HG03135 (cell line): ENCODE measurements at regions not wholly inside any gene's neighbourhood (a gene's known extent, or its start where the extent isn't known, plus 50 kb on each side); places are given as distances from the start of the nearest gene placed in this dataset.
A peak's percentile ranks its signal among the peaks of the same experiment; 100 is the strongest.

Experiments used
- ATAC-seq: cut with Tn5 transposase; IDR thresholded peaks from one replicate; pipeline ENCODE4 v1.9.1; 2021; ENCODE audit warnings: mild to moderate bottlenecking, moderate library complexity; ENCODE audit not compliant: unreplicated experiment

GRCh38 chr3:177752831-177753230 lies 555.5 kb upstream of the TBL1XR1 start:
- ATAC-seq: no peak

DNA sequence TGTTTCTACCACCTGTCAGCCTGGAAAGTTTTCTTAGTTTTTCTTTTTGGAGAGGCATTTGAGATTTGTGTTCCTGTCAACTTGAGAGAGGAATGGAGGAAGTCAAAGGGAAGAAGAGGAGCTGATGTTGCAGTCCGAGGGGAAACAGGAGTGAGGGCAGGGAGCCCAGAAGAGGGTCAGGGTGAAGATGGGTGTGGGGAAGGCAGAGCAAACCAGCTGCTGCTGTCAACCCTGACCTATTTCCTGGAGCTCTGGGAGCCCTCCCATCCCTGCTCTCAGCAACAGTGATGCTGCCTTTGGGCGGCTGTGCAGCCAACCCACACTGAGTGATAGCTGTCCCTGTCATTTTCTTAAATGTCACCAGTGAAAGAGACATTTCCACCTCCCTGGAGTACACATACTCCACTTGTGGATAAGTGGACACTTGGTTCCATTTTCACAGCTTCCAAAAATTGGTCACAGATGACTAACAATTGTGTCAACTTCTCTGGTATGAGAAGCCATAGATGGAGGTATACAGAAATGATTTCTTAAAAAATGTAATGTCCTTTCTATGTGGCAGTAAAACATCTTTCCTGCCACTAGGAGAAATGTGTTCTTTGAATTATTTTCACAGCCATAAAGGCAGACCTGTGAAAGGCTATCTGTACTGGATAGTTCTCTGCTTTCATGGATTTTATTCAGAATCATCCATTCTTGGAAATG lies 556.3 kb upstream of the TBL1XR1 start:
- ATAC-seq: no peak

- no peak for ATAC-seq
Observed at GRCh38 chr3:177754508-177754921, 557.2 kb upstream of the TBL1XR1 start.

- no peak for ATAC-seq
Observed at GRCh38 chr3:177758126-177758525, 560.8 kb upstream of the TBL1XR1 start.

DNA sequence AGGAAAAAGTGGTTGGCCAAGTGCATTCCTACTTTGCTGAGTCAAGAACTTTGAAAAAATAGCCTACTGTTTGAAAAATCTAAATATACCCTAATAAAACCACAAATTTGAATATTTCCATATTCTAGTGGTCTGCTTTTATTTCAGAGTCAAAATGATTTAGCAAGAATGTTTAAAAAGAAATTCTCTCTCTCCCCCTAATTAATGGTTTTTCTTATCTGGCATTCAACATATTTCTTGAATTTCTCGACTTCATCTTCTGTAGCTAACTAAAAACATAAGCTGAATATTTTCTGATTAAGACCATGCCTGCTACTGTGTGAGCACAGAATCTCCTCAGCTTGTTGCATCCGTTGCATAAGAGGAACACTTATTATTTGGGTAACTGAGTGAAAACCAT lies 563.5 kb upstream of the TBL1XR1 start:
- no peak for ATAC-seq

DNA sequence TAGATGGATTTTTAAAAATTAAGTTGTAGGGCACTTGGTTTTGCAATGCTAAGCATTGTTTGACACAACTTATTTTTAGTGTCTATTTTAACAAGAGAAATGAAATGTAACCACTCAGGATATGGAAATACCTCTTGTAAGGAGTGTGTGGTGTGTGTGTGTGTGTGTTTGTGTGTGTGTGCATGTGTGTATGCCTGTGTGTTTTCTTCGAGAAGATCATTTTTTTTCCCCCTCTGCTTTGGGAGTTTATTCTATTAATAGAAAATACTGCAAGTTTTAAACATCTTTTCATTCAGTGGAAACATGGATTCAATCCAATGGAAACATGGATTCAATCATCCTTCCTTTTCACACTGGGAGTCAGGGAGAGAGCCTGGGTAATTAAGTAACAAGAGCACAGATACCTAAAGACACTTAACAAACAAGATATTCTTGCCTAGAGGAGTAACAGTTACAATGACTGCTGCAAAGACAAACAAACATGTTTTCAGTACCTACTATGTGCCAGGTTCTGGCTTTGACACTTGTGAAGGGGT lies 567.2 kb upstream of the TBL1XR1 start:
- no peak for ATAC-seq

- ATAC-seq: no peak
Observed at GRCh38 chr3:177764933-177765332, 567.7 kb upstream of the TBL1XR1 start.

DNA sequence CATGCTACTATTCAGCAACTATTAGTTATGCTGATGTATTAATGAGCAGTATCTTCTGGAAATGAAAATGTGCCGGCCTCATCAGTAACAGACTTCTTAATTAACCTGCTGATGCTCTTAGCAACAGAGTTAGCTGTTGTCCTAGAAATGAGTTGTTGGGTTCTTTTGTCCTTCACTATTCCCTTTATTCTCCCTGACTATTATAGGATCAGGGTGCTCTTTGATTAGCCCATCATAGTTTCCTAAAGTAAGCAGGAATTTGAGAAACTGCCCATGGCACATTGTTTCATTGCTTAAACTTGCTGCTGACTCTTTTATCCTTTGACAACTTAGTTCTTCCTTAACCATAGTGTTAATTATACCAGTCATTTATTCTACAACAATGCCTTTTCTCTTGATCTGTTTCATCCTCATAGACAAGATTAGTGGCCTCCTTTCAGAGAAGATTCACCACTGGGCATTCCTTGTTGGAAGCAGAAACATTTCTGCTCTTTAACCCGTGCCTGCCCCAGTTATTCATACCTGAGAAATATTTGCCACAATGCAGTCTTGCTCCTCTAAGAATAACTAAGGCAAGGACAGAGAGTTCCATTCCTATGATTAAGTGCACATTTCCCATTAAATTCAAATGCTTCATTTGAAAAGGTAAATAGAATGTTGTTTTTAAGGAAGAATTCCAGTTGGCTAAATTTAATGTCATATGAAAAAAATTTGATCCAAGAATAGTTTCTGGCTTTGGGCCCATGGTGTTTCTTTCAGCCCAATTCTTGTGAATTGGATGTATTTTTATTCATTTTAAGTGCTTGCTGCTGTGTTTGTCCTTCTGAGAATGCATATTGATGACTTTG lies 573.3 kb upstream of the TBL1XR1 start:
- ATAC-seq: no peak

DNA sequence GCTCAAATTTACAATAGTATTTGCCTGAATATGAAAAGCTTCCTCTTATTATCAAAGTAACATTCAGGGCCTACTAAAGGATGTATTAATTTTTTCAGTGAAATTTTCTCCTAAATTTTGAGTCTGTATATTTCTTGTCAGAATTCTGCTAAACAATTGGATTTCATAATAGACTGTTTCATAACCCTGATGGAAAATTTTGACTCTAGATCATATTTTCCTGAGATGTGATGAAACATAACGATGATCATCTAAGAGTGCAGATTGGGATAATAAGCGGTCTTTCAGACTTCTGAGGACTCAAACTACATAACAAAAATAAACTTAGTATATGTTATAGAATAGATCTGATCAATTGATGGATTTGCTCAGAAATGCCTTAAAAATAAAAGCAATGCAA lies 574.5 kb upstream of the TBL1XR1 start:
- no peak for ATAC-seq

GRCh38 chr3:177772908-177773557 lies 575.8 kb upstream of the TBL1XR1 start:
- ATAC-seq: no peak

GRCh38 chr3:177773717-177774116 lies 576.4 kb upstream of the TBL1XR1 start:
- no peak for ATAC-seq

GRCh38 chr3:177776661-177777101 lies 579.4 kb upstream of the TBL1XR1 start:
- ATAC-seq: no peak

DNA sequence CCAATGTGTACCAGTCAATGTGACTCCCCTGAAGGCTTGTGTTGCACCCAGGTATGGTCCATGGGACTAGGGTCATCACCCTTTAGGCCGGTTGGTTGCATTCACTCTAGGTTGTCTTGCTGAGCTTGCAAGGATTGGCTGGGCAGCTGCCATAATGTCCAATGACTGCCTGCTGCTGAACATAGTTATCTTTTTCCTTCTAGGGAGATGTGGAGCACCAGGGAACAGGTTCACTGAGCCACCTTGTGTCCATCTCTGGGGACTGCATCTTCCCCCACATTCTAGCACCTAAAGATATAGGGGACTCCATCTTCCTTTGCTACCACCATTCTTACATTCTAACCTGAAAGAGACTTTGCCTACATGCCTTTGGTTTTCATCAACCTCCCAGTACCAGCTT lies 580.4 kb upstream of the TBL1XR1 start:
- ATAC-seq: peak; percentile 91

DNA sequence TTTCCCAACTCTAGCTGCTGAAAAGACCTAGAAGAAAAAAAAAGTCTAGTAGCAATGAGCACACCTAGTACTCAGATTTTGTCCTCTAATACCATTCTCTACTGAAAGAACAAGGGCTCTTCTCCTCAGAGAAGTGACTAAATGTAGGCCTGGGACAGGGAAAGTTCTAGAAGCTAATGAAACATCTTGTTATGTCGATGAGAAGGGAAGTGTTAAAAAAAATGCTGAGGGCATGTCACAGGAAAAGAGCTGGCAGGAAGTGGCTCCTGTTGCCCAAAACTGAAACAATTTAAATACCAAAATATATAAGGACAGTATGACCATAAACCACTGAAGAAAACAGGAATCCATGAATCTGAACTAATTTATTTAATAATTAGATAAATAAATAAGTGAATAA lies 581.4 kb upstream of the TBL1XR1 start:
- no peak for ATAC-seq

DNA sequence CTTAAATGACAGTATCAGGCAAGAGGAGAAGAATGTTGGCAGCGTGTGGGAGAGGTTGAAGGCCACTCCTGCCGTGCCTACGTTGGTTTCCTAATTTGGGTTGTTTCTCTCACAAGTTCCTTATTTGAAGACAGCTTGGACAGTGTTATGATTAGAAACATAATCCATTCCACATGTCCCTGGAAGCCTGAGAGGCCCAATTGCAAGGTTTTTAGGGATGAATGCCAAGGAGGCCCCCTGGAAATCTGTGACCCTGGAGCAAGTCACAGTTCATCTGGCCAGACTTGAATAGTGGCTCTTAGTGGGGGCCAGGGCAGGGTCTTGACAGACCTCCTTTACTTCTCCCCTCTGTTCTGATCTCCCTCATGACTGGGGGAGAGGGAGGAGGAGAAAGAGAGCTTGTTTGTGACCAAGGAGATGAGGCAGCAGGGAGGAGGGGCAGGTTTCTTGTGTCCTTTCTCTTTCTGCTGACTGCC lies 584.4 kb upstream of the TBL1XR1 start:
- no peak for ATAC-seq

GRCh38 chr3:177783338-177783737 lies 586.1 kb upstream of the TBL1XR1 start:
- ATAC-seq: no peak

DNA sequence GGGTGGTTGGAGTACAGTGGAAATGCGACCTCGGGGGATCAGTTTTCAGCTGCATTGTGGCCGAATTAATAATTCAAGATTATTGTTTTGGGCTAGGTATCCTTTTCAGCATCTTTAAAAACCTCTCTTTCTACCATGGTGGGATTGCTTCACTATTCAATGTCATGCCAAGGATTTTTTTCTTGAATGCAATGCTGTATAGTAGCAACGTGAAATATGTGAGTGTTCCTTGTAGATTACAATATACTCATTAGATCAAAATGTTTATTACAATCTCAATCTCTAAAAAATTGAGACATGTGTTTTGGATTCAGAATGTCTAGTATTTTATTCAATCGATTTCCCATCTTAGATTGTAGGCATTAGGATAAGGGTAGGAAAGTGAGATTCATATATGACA lies 586.5 kb upstream of the TBL1XR1 start:
- ATAC-seq: no peak

- ATAC-seq: no peak
Observed at GRCh38 chr3:177787279-177788041, 590.2 kb upstream of the TBL1XR1 start.

GRCh38 chr3:177789500-177789899 lies 592.2 kb upstream of the TBL1XR1 start:
- no peak for ATAC-seq

DNA sequence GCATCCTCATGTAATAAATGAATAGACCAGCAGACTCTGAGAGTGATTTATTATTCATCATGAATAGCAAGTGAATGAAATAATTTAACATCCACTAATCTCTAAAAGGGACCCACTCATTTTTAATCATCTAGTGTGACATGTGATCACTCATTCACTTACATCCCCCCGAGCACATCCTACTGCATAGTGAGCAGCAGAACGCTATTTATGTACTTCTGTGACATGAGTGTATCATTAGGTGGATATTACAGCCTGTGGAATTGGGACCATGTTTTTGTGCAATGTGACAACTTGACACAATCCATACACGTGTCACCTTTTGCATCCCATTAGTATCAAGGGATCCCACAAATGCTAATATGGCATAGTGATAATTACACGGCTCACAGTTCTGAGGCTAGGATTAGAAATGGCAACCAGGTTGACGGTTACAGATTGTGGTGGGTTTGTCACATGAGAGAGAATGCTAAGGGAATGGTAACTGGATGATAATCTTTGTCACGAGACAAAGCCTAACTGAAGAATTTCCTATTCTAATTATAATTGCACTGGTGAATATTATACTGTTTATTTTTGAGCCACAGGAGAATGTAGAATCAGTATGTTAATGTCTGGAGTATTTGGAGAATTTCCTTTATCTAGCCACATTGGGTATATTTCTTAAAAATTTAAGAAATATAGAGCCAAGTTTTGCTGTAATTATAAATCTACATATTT lies 595.2 kb upstream of the TBL1XR1 start:
- ATAC-seq: no peak
